ENCODE measurements at regions not wholly inside any gene's neighbourhood (a gene's known extent, or its start where the extent isn't known, plus 50 kb on each side); places are given as distances from the start of the nearest gene placed in this dataset.
"Not testable (repeated sequence)": the region's sequence is repeated elsewhere in the genome, so short reads cannot be mapped to it uniquely, and the experiment has no call there.

- DNase-seq (ENCODE audit: low read depth); H3K4me3 ChIP-seq (ENCODE audit: low read depth, low read length); in situ Hi-C loops (cut with HindIII; ENCODE audit: low sequenced_read_pairs): not testable (repeated sequence)
Measured at GRCh38 chr16:18263046-18263445, 73.5 kb downstream of the NPIPA8 start.

- in situ Hi-C loops (cut with HindIII; ENCODE audit: low sequenced_read_pairs); DNase-seq (ENCODE audit: low read depth); H3K4me3 ChIP-seq (ENCODE audit: low read depth, low read length): not testable (repeated sequence)
Measured at GRCh38 chr16:18261848-18262247, 74.7 kb downstream of the NPIPA8 start.

- H3K4me3 ChIP-seq (ENCODE audit: low read depth, low read length); in situ Hi-C loops (cut with HindIII; ENCODE audit: low sequenced_read_pairs); DNase-seq (ENCODE audit: low read depth): not testable (repeated sequence)
Measured at GRCh38 chr16:18259496-18260176, 76.9 kb downstream of the NPIPA8 start.

GRCh38 chr16:18252943-18253342 is 83.6 kb downstream of the NPIPA8 start:
- DNase-seq (ENCODE audit: low read depth); in situ Hi-C loops (cut with HindIII; ENCODE audit: low sequenced_read_pairs); H3K4me3 ChIP-seq (ENCODE audit: low read depth, low read length): not testable (repeated sequence)

- H3K4me3 ChIP-seq (ENCODE audit: low read depth, low read length); DNase-seq (ENCODE audit: low read depth); in situ Hi-C loops (cut with HindIII; ENCODE audit: low sequenced_read_pairs): not testable (repeated sequence)
Measured at GRCh38 chr16:18230505-18230904, 106.0 kb downstream of the NPIPA8 start.

GRCh38 chr16:18222054-18223009 is 114.2 kb downstream of the NPIPA8 start:
- H3K4me3 ChIP-seq (ENCODE audit: low read depth, low read length); in situ Hi-C loops (cut with HindIII; ENCODE audit: low sequenced_read_pairs); DNase-seq (ENCODE audit: low read depth): not testable (repeated sequence)

- in situ Hi-C loops (cut with HindIII; ENCODE audit: low sequenced_read_pairs); H3K4me3 ChIP-seq (ENCODE audit: low read depth, low read length); DNase-seq (ENCODE audit: low read depth): not testable (repeated sequence)
Measured at GRCh38 chr16:18217741-18218140, 118.8 kb downstream of the NPIPA8 start.

GRCh38 chr16:18216814-18217213 is 119.7 kb downstream of the NPIPA8 start:
- H3K4me3 ChIP-seq (ENCODE audit: low read depth, low read length); in situ Hi-C loops (cut with HindIII; ENCODE audit: low sequenced_read_pairs); DNase-seq (ENCODE audit: low read depth): not testable (repeated sequence)

- H3K4me3 ChIP-seq (ENCODE audit: low read depth, low read length); in situ Hi-C loops (cut with HindIII; ENCODE audit: low sequenced_read_pairs); DNase-seq (ENCODE audit: low read depth): not testable (repeated sequence)
Measured at GRCh38 chr16:18213810-18214209, 122.7 kb downstream of the NPIPA8 start.

- in situ Hi-C loops (cut with HindIII; ENCODE audit: low sequenced_read_pairs); DNase-seq (ENCODE audit: low read depth); H3K4me3 ChIP-seq (ENCODE audit: low read depth, low read length): not testable (repeated sequence)
Measured at GRCh38 chr16:18211505-18211904, 125.0 kb downstream of the NPIPA8 start.

- DNase-seq (ENCODE audit: low read depth); in situ Hi-C loops (cut with HindIII; ENCODE audit: low sequenced_read_pairs); H3K4me3 ChIP-seq (ENCODE audit: low read depth, low read length): not testable (repeated sequence)
Measured at GRCh38 chr16:18204786-18205185, 131.8 kb downstream of the NPIPA8 start.

GRCh38 chr16:18204309-18204708 is 132.2 kb downstream of the NPIPA8 start:
- DNase-seq (ENCODE audit: low read depth); in situ Hi-C loops (cut with HindIII; ENCODE audit: low sequenced_read_pairs); H3K4me3 ChIP-seq (ENCODE audit: low read depth, low read length): not testable (repeated sequence)

- H3K4me3 ChIP-seq (ENCODE audit: low read depth, low read length); DNase-seq (ENCODE audit: low read depth); in situ Hi-C loops (cut with HindIII; ENCODE audit: low sequenced_read_pairs): not testable (repeated sequence)
Measured at GRCh38 chr16:18201511-18201910, 135.0 kb downstream of the NPIPA8 start.

- H3K4me3 ChIP-seq (ENCODE audit: low read depth, low read length); DNase-seq (ENCODE audit: low read depth); in situ Hi-C loops (cut with HindIII; ENCODE audit: low sequenced_read_pairs): not testable (repeated sequence)
Measured at GRCh38 chr16:18192389-18192788, 144.1 kb downstream of the NPIPA8 start.

- DNase-seq (ENCODE audit: low read depth); H3K4me3 ChIP-seq (ENCODE audit: low read depth, low read length); in situ Hi-C loops (cut with HindIII; ENCODE audit: low sequenced_read_pairs): not testable (repeated sequence)
Measured at GRCh38 chr16:18190179-18190578, 146.4 kb downstream of the NPIPA8 start.

- H3K4me3 ChIP-seq (ENCODE audit: low read depth, low read length); DNase-seq (ENCODE audit: low read depth); in situ Hi-C loops (cut with HindIII; ENCODE audit: low sequenced_read_pairs): not testable (repeated sequence)
Measured at GRCh38 chr16:18184755-18185154, 151.8 kb downstream of the NPIPA8 start.

- DNase-seq (ENCODE audit: low read depth); in situ Hi-C loops (cut with HindIII; ENCODE audit: low sequenced_read_pairs); H3K4me3 ChIP-seq (ENCODE audit: low read depth, low read length): not testable (repeated sequence)
Measured at GRCh38 chr16:18181028-18181427, 155.5 kb downstream of the NPIPA8 start.

Measured in astrocyte of the cerebellum (primary cell).